H1 (cell line): ENCODE measurements at regions not wholly inside any gene's neighbourhood (a gene's known extent, or its start where the extent isn't known, plus 50 kb on each side); places are given as distances from the start of the nearest gene placed in this dataset.

Experiments used
- BCL11A ChIP-seq, 2 experiments: IDR thresholded peaks; one replicate each; pipeline ENCODE4 v1.6.1; 2011; ENCODE audit warnings: low read depth in 2 of 2, low read length in 2 of 2, mild to moderate bottlenecking in 2 of 2
- FOSL1 ChIP-seq: IDR thresholded peaks from 2 replicates; pipeline ENCODE4 v1.6.1; 2011; ENCODE audit warnings: mild to moderate bottlenecking, low read depth, low read length, moderate library complexity; ENCODE audit not compliant: insufficient read depth
- HDAC2 ChIP-seq, 2 experiments: fragments of 300-600 bp in 1 of 2; sonication (generic) in 1 of 2; IDR thresholded peaks; 2 replicates each; pipeline ENCODE4 v1.6.1; 2011 to 2012; ENCODE audit warnings: low read depth in 2 of 2, low read length in 2 of 2, mild to moderate bottlenecking in 2 of 2, moderate library complexity in 2 of 2, borderline replicate concordance in 1 of 2, inconsistent platforms in 1 of 2
- POLR2AphosphoS5 ChIP-seq: IDR thresholded peaks from 2 replicates; pipeline ENCODE4 v1.6.1; 2011; ENCODE audit warnings: low read depth, low read length
- SP2 ChIP-seq: IDR thresholded peaks from 2 replicates; pipeline ENCODE4 v1.6.1; 2012; ENCODE audit warnings: mild to moderate bottlenecking, low read length, inconsistent platforms

DNA sequence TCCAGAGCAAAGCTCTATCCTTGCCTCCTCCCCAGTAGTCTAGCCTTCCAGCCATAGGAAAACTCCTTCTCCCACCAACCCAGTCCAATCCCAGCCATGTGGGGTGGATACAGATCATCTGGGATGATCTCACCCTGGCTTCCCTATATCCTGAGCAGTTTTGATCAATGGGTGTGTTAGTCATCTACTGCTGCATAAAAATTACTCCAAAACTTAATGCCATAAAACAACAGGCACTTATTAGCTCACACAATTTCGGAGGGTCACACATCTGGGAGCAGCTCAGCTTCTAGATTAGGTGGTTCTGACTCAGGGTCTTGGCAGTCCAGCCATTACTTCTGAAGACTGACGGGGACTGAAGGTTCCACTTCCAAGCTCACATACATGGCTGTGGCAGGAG lies 190.4 kb downstream of the SPP2 start (continued):
- TF ChIP-seq BCL11A (IDR thresholded peaks at IDR 0.05; ENCODE audit: low read depth in 2 of 2, low read length in 2 of 2) (no peak), FOSL1 (no peak), HDAC2 (IDR thresholded peaks at IDR 0.05; ENCODE audit: borderline replicate concordance in 1 of 2, low read depth in 2 of 2, low read length in 2 of 2) (no peak), POLR2AphosphoS5 (no peak), SP2 (no peak)
